T47D (cell line): ENCODE measurements at regions not wholly inside any gene's neighbourhood (a gene's known extent, or its start where the extent isn't known, plus 50 kb on each side); places are given as distances from the start of the nearest gene placed in this dataset.

Source experiments
- DNase-seq, 2 experiments: peaks; one replicate each; pipeline versions ENCODE4 v3.0.0 to v3.0.0-alpha.2; 2011 to 2012; ENCODE audit warnings: low read depth in 1 of 2, low spot score in 1 of 2
- JUND ChIP-seq: IDR thresholded peaks from 2 replicates; pipeline ENCODE4 v1.6.1; 2012; ENCODE audit warnings: low read depth
- in situ Hi-C: cut with HindIII; loops from 2 replicates; pipeline ENCODE4 v1.10.0; 2016; ENCODE audit warnings: low sequenced_read_pairs, low pct_unique_long_range_greater_than_20kb

GRCh38 chr17:65366102-65366844 is 195.2 kb downstream of the AXIN2 start:
- DNase-seq = no peak
- TF ChIP-seq JUND = no peak
- in situ Hi-C loops = no loop called here

DNA sequence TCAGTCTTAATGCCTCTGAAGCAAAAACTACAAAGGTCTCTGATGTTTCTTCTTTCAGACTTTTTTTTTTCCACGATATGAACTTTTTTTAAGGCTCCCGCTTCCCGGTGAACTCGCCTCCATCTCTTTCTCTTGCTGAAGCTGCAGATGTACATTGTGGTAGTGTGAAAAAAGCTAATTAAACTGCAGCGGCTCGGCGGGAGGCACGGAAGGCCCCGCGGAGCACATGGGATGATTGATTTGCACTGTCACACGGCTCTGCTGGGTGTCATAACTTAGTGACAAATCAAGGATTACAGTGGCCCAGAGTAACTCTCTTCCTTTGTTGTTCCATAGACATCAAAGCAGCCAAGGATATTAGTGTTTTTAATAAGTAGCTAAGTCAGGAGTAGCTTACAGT is 196.3 kb downstream of the AXIN2 start:
- TF ChIP-seq JUND = no peak
- in situ Hi-C loops = no loop called here
- DNase-seq = no peak

DNA sequence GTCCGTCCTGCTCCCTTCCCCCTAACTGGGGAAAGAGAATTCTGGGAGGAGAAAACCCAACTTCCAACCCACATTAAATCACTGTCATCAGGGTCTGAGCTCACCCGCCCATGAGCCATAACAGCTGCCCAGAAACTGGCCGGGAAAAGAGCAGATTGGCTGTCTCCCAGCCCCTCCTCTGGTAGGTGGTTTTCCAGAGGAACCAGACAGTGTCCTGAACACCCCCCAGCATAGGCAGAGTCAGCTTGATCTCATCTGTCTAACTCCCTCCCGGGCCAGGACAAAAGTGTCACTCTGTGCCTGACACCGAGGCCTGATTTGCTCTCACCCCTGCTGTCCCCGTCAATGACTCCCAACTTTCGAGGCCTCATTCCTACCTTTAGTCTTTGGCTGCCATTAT is 197.0 kb downstream of the AXIN2 start:
- in situ Hi-C loops = no loop called here
- TF ChIP-seq JUND = no peak
- no peak for DNase-seq

- DNase-seq = peak in 1 of 2 experiments; percentile 61
- in situ Hi-C loops = no loop called here
- TF ChIP-seq JUND = no peak
These were observed 198.6 kb downstream of the AXIN2 start for GRCh38 chr17:65362826-65363225.

DNA sequence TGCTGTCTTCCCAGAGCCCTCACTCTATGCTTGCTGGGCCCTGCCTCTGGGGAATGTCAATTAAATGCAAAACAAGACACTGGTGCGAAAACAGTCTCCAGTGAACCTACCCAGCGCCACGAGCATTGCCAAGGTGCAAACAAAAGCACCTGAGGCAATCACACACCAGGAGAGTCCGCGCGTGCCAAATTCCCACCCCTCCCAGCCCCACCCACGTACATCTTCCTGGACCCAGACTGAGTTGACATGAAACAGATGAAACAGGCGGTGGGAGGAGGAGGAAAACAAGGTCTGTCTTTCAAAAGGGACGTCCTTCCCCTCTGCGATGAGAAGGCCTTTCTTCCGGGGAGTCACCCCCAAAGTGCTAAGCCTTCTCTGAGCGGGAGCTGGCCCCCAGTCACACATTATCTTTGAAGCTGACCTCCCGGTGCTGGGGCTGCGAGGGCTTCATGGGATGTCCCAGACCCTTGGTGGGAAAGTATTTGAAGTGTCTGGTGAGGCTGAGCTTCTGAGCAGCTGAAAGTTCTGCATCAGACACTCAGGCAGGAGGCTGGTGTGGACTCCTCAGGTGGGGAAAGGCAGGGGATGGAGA is 200.4 kb downstream of the AXIN2 start:
- no peak for TF ChIP-seq JUND
- in situ Hi-C loops = no loop called here
- DNase-seq = no peak

- DNase-seq = no peak
- TF ChIP-seq JUND = no peak
- in situ Hi-C loops = no loop called here
These were observed 202.4 kb downstream of the AXIN2 start for GRCh38 chr17:65359016-65359415.

DNA sequence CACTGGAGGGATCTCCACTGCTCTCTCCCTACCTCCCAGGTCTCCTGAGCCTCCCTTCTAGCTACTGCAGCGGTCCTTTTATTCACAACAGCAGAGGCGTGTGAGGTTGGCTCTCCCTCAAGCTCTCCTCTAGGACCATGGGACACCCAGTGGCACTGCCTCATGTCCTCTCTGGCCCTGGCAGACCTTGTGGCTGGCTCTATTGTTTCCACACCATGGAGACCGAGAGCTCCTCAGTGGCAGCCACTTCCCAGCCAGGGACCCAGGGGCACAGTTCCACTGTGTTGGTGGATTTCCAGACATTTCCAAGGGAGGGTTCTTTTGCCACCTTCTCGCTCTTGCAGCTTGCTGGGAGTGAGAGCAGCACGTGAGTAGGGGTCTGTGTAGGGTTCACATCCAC is 204.9 kb downstream of the AXIN2 start:
- TF ChIP-seq JUND = no peak
- in situ Hi-C loops = no loop called here

GRCh38 chr17:65355246-65355645 is 206.2 kb downstream of the AXIN2 start:
- TF ChIP-seq JUND = no peak
- in situ Hi-C loops = no loop called here
- no peak for DNase-seq

More for the DNA sequence above, 204.9 kb downstream of the AXIN2 start:
- DNase-seq = no peak

DNA sequence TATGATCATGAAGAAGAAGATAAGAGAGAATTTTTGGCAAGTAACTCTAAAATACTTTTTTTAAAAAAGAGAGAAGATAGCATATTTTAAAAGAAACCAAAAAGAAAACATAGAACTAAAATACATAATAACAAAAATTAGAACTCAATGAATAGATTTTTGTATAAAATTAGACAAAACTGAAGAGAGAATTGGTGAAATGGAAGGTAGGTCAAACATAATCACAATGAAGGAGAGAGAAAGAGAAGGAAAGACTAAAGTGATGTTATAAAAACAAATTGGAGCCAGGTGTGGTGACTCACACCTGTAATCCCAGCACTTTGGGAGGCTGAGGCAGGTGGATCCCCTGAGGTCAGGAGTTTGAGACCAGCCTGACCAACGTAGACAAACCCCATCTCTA is 211.5 kb downstream of the AXIN2 start:
- DNase-seq = no peak
- TF ChIP-seq JUND = no peak
- in situ Hi-C loops = no loop called here

DNA sequence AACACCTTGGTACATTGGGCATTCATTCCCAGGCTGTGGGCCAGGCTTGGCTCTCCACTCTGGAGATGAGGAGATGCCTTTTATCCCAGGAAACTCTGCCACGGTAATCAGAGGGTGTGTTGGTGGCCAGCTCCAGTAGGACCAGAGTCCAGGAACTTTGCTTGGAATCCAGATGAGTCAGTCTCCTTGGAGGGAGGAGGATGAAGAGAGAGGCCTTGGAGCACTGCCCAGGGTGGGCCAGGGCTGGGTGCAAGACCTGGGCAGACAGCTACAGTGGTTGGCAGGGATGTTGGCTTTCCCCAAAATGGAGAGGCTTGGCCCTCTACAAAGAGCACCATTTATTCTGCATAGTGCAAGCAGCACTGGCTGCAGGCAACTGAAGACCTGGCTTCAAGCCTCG is 209.0 kb downstream of the RGS9 start:
- DNase-seq = no peak
- no peak for TF ChIP-seq JUND
- in situ Hi-C loops = no loop called here

GRCh38 chr17:65345261-65346005 is 208.3 kb downstream of the RGS9 start:
- DNase-seq = no peak

DNA sequence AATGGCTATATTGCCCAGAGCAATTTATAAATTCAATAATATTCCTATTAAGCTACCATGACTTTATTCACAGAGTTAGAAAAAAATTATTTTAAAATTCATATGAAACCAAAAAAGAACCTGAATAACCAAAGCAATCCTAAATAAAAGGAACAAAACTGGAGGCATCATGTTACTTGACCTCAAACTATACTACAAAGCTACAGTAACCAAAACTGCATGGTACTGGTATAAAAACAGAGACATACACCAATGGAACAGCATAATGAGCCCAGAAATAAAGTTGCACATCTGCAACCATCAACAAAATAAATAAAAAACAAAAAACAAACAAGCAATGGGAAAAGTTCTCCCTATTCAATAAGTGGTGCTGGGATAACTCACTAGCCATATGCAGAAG is 203.2 kb downstream of the RGS9 start:
- in situ Hi-C loops = no loop called here
- TF ChIP-seq JUND = no peak

More at GRCh38 chr17:65345261-65346005, 208.3 kb downstream of the RGS9 start:
- TF ChIP-seq JUND = no peak
- in situ Hi-C loops = no loop called here

DNA sequence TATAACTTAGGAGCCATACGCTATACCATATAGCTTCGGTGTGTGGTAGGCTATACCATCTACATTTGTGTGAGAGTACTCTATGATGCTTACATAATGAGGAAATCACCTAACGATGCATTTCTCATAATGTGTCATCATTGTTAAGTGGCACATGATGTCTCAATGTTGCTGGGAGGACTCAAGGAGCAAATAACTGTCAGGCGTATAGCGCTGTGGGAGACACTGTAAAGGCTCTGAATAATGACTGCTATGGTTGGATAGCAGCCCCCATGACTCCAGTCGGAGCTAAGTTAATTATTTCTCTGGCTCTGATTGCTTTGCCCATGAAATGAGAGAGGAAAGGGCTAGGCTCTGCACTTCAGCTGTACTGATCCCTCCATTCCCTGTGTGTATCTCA is 197.2 kb downstream of the RGS9 start:
- no peak for TF ChIP-seq JUND
- in situ Hi-C loops = no loop called here
- no peak for DNase-seq

More for the DNA sequence above, 203.2 kb downstream of the RGS9 start:
- no peak for DNase-seq
